ENCODE measurements at regions not wholly inside any gene's neighbourhood (a gene's known extent, or its start where the extent isn't known, plus 50 kb on each side); places are given as distances from the start of the nearest gene placed in this dataset.

DNA sequence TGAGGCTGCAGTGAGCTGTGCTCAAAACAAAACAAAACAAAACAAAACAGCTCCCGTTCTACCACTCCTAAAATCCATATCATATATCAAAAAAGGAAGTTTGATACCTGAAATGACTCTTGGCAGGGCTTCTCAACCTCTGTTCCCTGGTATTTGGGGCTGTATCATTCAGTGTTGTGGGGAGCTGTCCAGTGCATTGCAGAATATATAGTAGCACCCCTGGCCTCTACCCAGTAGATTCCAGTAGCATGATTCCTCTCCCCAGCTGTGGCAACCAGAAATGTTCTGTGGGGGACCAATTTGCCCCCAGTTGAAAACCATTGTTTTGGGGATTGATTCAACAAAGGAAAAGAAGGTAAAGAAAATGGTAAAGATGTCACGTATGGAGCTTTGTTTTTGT lies 238.9 kb downstream of the PRL start:
- Histone ChIP-seq H3K36me3 (ENCODE audit: control insufficient read depth, insufficient read depth, low read length) (peaks cover 2% of the 10 kb centered on the region), H3K27me3 (ENCODE audit: control insufficient read depth, insufficient read depth, low read length) (no peaks in the 10 kb centered on the region), H3K4me3 (ENCODE audit: low read depth, low read length) (no peak overlapping the region)
- TF ChIP-seq, protein P1, sequence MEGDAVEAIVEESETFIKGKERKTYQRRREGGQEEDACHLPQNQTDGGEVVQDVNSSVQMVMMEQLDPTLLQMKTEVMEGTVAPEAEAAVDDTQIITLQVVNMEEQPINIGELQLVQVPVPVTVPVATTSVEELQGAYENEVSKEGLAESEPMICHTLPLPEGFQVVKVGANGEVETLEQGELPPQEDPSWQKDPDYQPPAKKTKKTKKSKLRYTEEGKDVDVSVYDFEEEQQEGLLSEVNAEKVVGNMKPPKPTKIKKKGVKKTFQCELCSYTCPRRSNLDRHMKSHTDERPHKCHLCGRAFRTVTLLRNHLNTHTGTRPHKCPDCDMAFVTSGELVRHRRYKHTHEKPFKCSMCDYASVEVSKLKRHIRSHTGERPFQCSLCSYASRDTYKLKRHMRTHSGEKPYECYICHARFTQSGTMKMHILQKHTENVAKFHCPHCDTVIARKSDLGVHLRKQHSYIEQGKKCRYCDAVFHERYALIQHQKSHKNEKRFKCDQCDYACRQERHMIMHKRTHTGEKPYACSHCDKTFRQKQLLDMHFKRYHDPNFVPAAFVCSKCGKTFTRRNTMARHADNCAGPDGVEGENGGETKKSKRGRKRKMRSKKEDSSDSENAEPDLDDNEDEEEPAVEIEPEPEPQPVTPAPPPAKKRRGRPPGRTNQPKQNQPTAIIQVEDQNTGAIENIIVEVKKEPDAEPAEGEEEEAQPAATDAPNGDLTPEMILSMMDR (IDR thresholded peaks at IDR 0.05; ENCODE audit: insufficient read depth, low read length, poor library complexity, severe bottlenecking), result no peak
- DNase-seq (ENCODE audit: low read depth), result no peak

DNA sequence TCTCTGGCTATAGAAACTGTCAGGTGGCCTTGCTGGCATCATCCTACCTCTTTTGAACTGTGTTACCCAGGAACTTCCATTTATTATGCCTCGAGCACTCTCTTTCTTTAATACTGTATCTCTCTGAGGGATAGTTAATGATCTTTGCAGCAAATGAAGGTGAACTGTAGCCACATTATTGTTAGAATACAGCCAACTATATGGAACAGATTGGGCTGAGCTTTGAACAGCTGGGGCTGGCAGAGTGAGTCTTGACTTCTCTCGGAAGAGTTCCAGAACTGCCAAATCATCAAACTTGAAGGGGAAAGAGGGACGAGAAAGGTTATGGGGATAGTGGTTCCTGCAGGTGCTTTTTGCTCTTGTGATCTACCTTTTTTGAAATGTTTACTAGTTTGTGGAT lies 237.7 kb downstream of the PRL start:
- DNase-seq (ENCODE audit: low read depth), result no peak
- no peaks in the 10 kb centered on the region for H3K27me3 ChIP-seq (ENCODE audit: control insufficient read depth, insufficient read depth, low read length)
- H3K4me3 ChIP-seq (ENCODE audit: low read depth, low read length), result no peak overlapping the region
- TF ChIP-seq, protein P1 (IDR thresholded peaks at IDR 0.05; ENCODE audit: insufficient read depth, low read length, poor library complexity, severe bottlenecking), result no peak
- H3K36me3 ChIP-seq (ENCODE audit: control insufficient read depth, insufficient read depth, low read length), result peaks cover 2% of the 10 kb centered on the region

DNA sequence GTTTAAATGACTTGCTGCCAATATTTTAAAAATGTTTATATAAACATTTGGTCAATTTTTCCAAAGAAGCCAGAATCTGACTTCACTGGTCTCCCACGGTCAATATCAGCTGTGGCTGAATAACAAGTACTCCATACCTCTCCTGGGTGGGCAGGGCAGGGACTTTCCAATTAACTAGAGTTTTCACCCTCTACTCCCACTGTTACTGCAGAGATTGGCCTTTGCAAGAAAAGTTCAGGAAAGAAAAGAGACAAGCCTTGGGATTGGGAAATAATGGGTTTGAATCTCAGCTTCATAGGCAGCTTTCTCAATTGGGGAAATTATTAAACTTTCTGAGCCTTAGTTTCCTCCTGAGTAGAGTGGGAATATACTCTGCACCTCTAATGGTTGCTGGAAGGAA lies 236.9 kb downstream of the PRL start:
- no peak overlapping the region for H3K4me3 ChIP-seq (ENCODE audit: low read depth, low read length)
- no peak for DNase-seq (ENCODE audit: low read depth)
- H3K36me3 ChIP-seq (ENCODE audit: control insufficient read depth, insufficient read depth, low read length), result peaks cover 2% of the 10 kb centered on the region
- TF ChIP-seq, protein P1 (IDR thresholded peaks at IDR 0.05; ENCODE audit: insufficient read depth, low read length, poor library complexity, severe bottlenecking), result no peak
- H3K27me3 ChIP-seq (ENCODE audit: control insufficient read depth, insufficient read depth, low read length), result no peaks in the 10 kb centered on the region

DNA sequence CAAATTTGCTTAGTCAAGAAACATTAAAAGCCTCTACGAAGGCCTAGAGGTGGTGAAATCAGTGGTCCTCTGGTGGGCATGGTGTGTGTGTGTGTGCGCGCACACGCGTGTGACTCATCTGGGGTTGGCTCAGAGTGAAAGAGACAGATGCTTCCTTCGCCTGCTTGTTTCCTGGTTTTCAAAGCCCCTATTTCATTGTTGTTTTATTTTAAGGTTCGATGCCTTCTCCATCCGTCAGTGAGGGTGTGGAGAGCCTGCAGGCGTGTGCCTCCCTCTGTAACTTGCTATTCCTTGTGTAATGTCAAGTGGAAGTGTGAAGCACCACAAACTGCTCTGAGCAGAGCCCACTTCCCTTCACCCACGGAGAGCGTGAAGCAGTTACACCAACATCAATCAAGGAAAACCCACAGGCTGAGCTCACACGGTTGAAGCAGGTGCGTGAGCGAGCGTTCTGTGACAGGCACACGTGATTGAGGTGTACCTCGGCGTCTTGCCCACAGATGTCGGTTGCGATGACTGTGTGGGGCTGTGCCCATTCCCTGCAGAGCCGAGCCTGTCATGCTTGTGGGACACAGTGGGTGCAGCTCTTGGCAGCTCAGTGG lies 233.9 kb downstream of the PRL start:
- no peaks in the 10 kb centered on the region for H3K36me3 ChIP-seq (ENCODE audit: control insufficient read depth, insufficient read depth, low read length)
- H3K4me3 ChIP-seq (ENCODE audit: low read depth, low read length), result no peak overlapping the region
- DNase-seq (ENCODE audit: low read depth), result no peak
- TF ChIP-seq, protein P1 (IDR thresholded peaks at IDR 0.05; ENCODE audit: insufficient read depth, low read length, poor library complexity, severe bottlenecking), result no peak
- H3K27me3 ChIP-seq (ENCODE audit: control insufficient read depth, insufficient read depth, low read length), result no peaks in the 10 kb centered on the region

DNA sequence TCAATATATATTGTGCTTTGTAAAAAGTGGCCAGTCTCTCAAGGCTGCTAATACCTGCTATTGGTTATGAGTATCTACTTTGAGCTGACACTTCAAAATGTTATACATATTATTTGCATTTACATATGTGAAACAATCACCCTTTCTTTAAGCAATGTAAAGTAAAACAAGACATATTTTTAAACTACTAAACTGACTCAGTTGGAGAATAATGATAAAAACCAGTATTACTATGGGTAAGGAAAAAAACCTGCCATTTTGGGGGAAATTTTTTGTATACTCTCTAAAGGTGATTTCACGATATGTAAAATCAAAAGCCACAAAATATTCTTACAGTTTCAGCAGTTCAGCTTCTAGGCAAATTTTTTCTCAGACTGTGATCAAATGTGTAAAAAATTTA lies 232.3 kb downstream of the PRL start:
- TF ChIP-seq, protein P1 (IDR thresholded peaks at IDR 0.05; ENCODE audit: insufficient read depth, low read length, poor library complexity, severe bottlenecking), result no peak
- Histone ChIP-seq H3K27me3 (ENCODE audit: control insufficient read depth, insufficient read depth, low read length) (no peaks in the 10 kb centered on the region), H3K36me3 (ENCODE audit: control insufficient read depth, insufficient read depth, low read length) (no peaks in the 10 kb centered on the region), H3K4me3 (ENCODE audit: low read depth, low read length) (no peak overlapping the region)
- no peak for DNase-seq (ENCODE audit: low read depth)

DNA sequence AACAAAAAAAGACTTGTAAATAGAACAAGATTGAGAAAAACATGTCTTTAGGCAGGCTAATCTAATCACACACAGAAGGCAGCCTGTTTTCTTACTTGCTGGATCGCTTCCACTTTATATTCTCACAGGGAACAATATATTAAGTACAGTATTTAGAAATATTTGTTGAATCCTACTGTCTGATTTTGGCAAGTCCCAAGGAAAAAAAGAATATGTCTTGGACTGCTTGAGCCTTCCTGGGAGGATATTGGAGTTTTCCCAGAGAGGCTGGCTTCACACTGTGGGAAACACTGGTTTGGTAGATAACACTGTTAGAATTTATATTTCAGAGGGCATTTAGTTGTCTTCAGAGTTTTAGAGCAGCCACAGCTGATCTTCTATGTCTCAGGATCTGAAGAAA lies 229.7 kb downstream of the PRL start:
- TF ChIP-seq, protein P1 (IDR thresholded peaks at IDR 0.05; ENCODE audit: insufficient read depth, low read length, poor library complexity, severe bottlenecking), result no peak
- DNase-seq (ENCODE audit: low read depth), result no peak
- no peaks in the 10 kb centered on the region for H3K36me3 ChIP-seq (ENCODE audit: control insufficient read depth, insufficient read depth, low read length)
- H3K4me3 ChIP-seq (ENCODE audit: low read depth, low read length), result no peak overlapping the region
- H3K27me3 ChIP-seq (ENCODE audit: control insufficient read depth, insufficient read depth, low read length), result no peaks in the 10 kb centered on the region
